ENCODE measurements at regions not wholly inside any gene's neighbourhood (a gene's known extent, or its start where the extent isn't known, plus 50 kb on each side); places are given as distances from the start of the nearest gene placed in this dataset.

- DNase-seq (ENCODE audit: low spot score): no peak
- in situ Hi-C loops (cut with MboI; ENCODE audit: low pct_unique_long_range_greater_than_20kb, low sequenced_read_pairs, unreplicated experiment): no loop called here
- no peak for TF ChIP-seq CTCF (IDR thresholded peaks at IDR 0.05; ENCODE audit: extremely low read depth, insufficient read depth, missing control alignments)
These were observed 135.3 kb upstream of the MID1 start for GRCh38 chrX:10755439-10756334.

GRCh38 chrX:10756441-10756840 is 136.1 kb upstream of the MID1 start:
- TF ChIP-seq CTCF (IDR thresholded peaks at IDR 0.05; ENCODE audit: extremely low read depth, insufficient read depth, missing control alignments): no peak
- no peak for DNase-seq (ENCODE audit: low spot score)
- in situ Hi-C loops (cut with MboI; ENCODE audit: low pct_unique_long_range_greater_than_20kb, low sequenced_read_pairs, unreplicated experiment): no loop called here

- DNase-seq (ENCODE audit: low spot score): no peak
- TF ChIP-seq CTCF (IDR thresholded peaks at IDR 0.05; ENCODE audit: extremely low read depth, insufficient read depth, missing control alignments): no peak
- in situ Hi-C loops (cut with MboI; ENCODE audit: low pct_unique_long_range_greater_than_20kb, low sequenced_read_pairs, unreplicated experiment): no loop called here
These were observed 138.9 kb upstream of the MID1 start for GRCh38 chrX:10759141-10759799.

- in situ Hi-C loops (cut with MboI; ENCODE audit: low pct_unique_long_range_greater_than_20kb, low sequenced_read_pairs, unreplicated experiment): no loop called here
These were observed 141.1 kb upstream of the MID1 start for GRCh38 chrX:10761447-10761846.

GRCh38 chrX:10769195-10769594 is 148.8 kb upstream of the MID1 start:
- in situ Hi-C loops (cut with MboI; ENCODE audit: low pct_unique_long_range_greater_than_20kb, low sequenced_read_pairs, unreplicated experiment): no loop called here
- DNase-seq (ENCODE audit: low spot score): peak; percentile 49
- peak; percentile 52 for TF ChIP-seq CTCF (IDR thresholded peaks at IDR 0.05; ENCODE audit: extremely low read depth, insufficient read depth, missing control alignments)

More at GRCh38 chrX:10761447-10761846, 141.1 kb upstream of the MID1 start:
- no peak for TF ChIP-seq CTCF (IDR thresholded peaks at IDR 0.05; ENCODE audit: extremely low read depth, insufficient read depth, missing control alignments)
- no peak for DNase-seq (ENCODE audit: low spot score)

- in situ Hi-C loops (cut with MboI; ENCODE audit: low pct_unique_long_range_greater_than_20kb, low sequenced_read_pairs, unreplicated experiment): no loop called here
- DNase-seq (ENCODE audit: low spot score): no peak
- no peak for TF ChIP-seq CTCF (IDR thresholded peaks at IDR 0.05; ENCODE audit: extremely low read depth, insufficient read depth, missing control alignments)
These were observed 149.6 kb upstream of the MID1 start for GRCh38 chrX:10769696-10770619.

All from GM13977 (cell line).